ENCODE measurements at regions not wholly inside any gene's neighbourhood (a gene's known extent, or its start where the extent isn't known, plus 50 kb on each side); places are given as distances from the start of the nearest gene placed in this dataset.

DNA sequence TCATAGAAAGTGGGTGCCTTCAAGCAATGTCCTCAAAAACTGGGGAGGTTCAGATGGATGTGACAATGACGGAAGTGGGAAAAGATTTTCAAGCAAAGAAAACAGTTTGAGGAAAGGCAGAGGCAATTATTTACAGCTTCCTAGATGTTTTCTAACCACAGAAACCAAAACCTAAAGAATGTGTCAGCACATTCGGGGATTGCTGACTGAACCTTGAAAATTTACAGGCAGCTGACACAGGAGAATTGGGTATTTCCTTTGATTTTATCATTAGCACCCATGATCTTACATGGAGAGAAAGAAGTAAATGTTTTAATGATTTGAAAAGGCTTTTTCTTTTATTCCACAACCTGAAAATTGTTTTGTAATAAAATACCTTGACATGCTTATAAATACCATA is 369.0 kb downstream of the ACTL7B start:
- Histone ChIP-seq H3K4me1 (ENCODE audit: control insufficient read depth, insufficient read depth, low read depth, low read length) (peaks cover 7% of the 10 kb centered on the region), H3K27ac (ENCODE audit: low read length, poor library complexity, severe bottlenecking) (no peak overlapping the region), H3K9ac (ENCODE audit: low read length) (no peak overlapping the region), H3K9me3 (ENCODE audit: control insufficient read depth, low read length) (no peaks in the 10 kb centered on the region), H2BK12ac (ENCODE audit: low read length in 2 of 2) (no peak overlapping the region), H4K8ac (ENCODE audit: low read length) (no peak overlapping the region), H3K4me2 (ENCODE audit: low read length, poor library complexity, severe bottlenecking) (no peak overlapping the region), H2AK5ac (ENCODE audit: low read length, severe bottlenecking) (no peak overlapping the region), H2BK120ac (ENCODE audit: low read depth, low read length) (no peak overlapping the region), H2BK15ac (ENCODE audit: low read depth, poor library complexity, severe bottlenecking) (no peak overlapping the region), H3K36me3 (ENCODE audit: control insufficient read depth in 1 of 2, insufficient read depth in 2 of 2, low read depth in 1 of 2, low read length in 2 of 2) (no peaks in the 10 kb centered on the region), H3K4me3 (ENCODE audit: insufficient read depth in 1 of 2, low read depth in 1 of 2, low read length in 2 of 2) (no peak overlapping the region), H4K91ac (ENCODE audit: low read length) (no peak overlapping the region), H3K27me3 (ENCODE audit: control insufficient read depth in 1 of 2, insufficient read depth in 1 of 2, low read length in 2 of 2) (no peaks in the 10 kb centered on the region), H3K79me1 (replicated peaks; ENCODE audit: low read length, poor library complexity, severe bottlenecking) (no peaks in the 10 kb centered on the region), H3K4ac (ENCODE audit: low read depth in 1 of 2, low read length in 2 of 2) (no peak overlapping the region), H3K14ac (ENCODE audit: low read length in 2 of 2) (no peak overlapping the region), H3K23ac (ENCODE audit: low read length in 2 of 2) (no peak overlapping the region), H3K18ac (ENCODE audit: low read depth in 1 of 2, low read length in 2 of 2) (no peak overlapping the region), H2BK5ac (ENCODE audit: low read depth, low read length, poor library complexity, severe bottlenecking) (no peak overlapping the region), H2AFZ (ENCODE audit: low read depth, low read length) (no peak overlapping the region)
- DNase-seq = peak; percentile 77
- 0% methylated on average over 1 of the region's 2 CpGs for WGBS

DNA sequence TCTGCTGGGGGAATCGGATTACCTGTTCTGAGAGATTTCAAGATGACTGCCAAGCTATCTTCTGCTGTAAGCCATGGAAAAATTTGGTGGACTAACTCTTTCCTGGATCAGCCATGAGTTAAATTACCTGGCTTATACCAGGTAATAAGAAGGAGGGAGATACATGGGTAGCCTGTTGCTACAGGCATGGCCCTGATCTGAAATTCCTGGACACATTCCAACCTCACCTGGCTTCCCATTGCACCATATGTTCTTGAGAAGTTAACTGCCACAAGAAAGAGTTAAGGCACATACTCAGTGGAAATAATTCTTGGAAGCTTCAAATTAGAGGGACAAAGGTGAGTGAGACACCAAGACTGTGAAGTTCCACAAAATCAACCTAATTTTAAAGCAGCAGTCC is 371.3 kb downstream of the ACTL7B start:
- Histone ChIP-seq H3K14ac (ENCODE audit: low read length in 2 of 2) (no peak overlapping the region), H3K4me1 (ENCODE audit: control insufficient read depth, insufficient read depth, low read depth, low read length) (peaks cover 7% of the 10 kb centered on the region), H3K79me1 (replicated peaks; ENCODE audit: low read length, poor library complexity, severe bottlenecking) (no peaks in the 10 kb centered on the region), H3K18ac (ENCODE audit: low read depth in 1 of 2, low read length in 2 of 2) (no peak overlapping the region), H3K27ac (ENCODE audit: low read length, poor library complexity, severe bottlenecking) (no peak overlapping the region), H4K91ac (ENCODE audit: low read length) (no peak overlapping the region), H3K36me3 (ENCODE audit: control insufficient read depth in 1 of 2, insufficient read depth in 2 of 2, low read depth in 1 of 2, low read length in 2 of 2) (no peaks in the 10 kb centered on the region), H2AFZ (ENCODE audit: low read depth, low read length) (no peak overlapping the region), H2BK5ac (ENCODE audit: low read depth, low read length, poor library complexity, severe bottlenecking) (no peak overlapping the region), H3K4ac (ENCODE audit: low read depth in 1 of 2, low read length in 2 of 2) (no peak overlapping the region), H4K8ac (ENCODE audit: low read length) (no peak overlapping the region), H3K27me3 (ENCODE audit: control insufficient read depth in 1 of 2, insufficient read depth in 1 of 2, low read length in 2 of 2) (no peaks in the 10 kb centered on the region), H2BK15ac (ENCODE audit: low read depth, poor library complexity, severe bottlenecking) (peak overlapping the region; percentile 64), H3K9ac (ENCODE audit: low read length) (no peak overlapping the region), H2AK5ac (ENCODE audit: low read length, severe bottlenecking) (no peak overlapping the region), H3K4me2 (ENCODE audit: low read length, poor library complexity, severe bottlenecking) (no peak overlapping the region), H2BK120ac (ENCODE audit: low read depth, low read length) (no peak overlapping the region), H3K9me3 (ENCODE audit: control insufficient read depth, low read length) (no peaks in the 10 kb centered on the region), H3K23ac (ENCODE audit: low read length in 2 of 2) (no peak overlapping the region), H3K4me3 (ENCODE audit: insufficient read depth in 1 of 2, low read depth in 1 of 2, low read length in 2 of 2) (no peak overlapping the region), H2BK12ac (ENCODE audit: low read length in 2 of 2) (no peak overlapping the region)
- WGBS = no CpG with 5 or more reads among the region's 1 CpG
- no peak for DNase-seq

- DNase-seq = no peak
- Histone ChIP-seq H3K79me1 (replicated peaks; ENCODE audit: low read length, poor library complexity, severe bottlenecking) (no peaks in the 10 kb centered on the region), H3K23ac (ENCODE audit: low read length in 2 of 2) (no peak overlapping the region), H3K4me1 (ENCODE audit: control insufficient read depth, insufficient read depth, low read depth, low read length) (peaks cover 9% of the 10 kb centered on the region), H2BK15ac (ENCODE audit: low read depth, poor library complexity, severe bottlenecking) (peak overlapping the region; percentile 57), H3K4ac (ENCODE audit: low read depth in 1 of 2, low read length in 2 of 2) (peak overlapping the region in 1 of 2 experiments; percentile 47), H3K18ac (ENCODE audit: low read depth in 1 of 2, low read length in 2 of 2) (peak overlapping the region in 1 of 2 experiments; percentile 55), H3K27ac (ENCODE audit: low read length, poor library complexity, severe bottlenecking) (no peak overlapping the region), H2BK12ac (ENCODE audit: low read length in 2 of 2) (peak overlapping the region; percentile 14 to 93), H3K27me3 (ENCODE audit: control insufficient read depth in 1 of 2, insufficient read depth in 1 of 2, low read length in 2 of 2) (no peaks in the 10 kb centered on the region), H3K9me3 (ENCODE audit: control insufficient read depth, low read length) (no peaks in the 10 kb centered on the region), H4K91ac (ENCODE audit: low read length) (no peak overlapping the region), H3K14ac (ENCODE audit: low read length in 2 of 2) (peak overlapping the region in 1 of 2 experiments; percentile 79), H3K36me3 (ENCODE audit: control insufficient read depth in 1 of 2, insufficient read depth in 2 of 2, low read depth in 1 of 2, low read length in 2 of 2) (no peaks in the 10 kb centered on the region), H2AFZ (ENCODE audit: low read depth, low read length) (no peak overlapping the region), H3K9ac (ENCODE audit: low read length) (no peak overlapping the region), H2AK5ac (ENCODE audit: low read length, severe bottlenecking) (no peak overlapping the region), H4K8ac (ENCODE audit: low read length) (peak overlapping the region; percentile 1), H3K4me2 (ENCODE audit: low read length, poor library complexity, severe bottlenecking) (no peak overlapping the region), H3K4me3 (ENCODE audit: insufficient read depth in 1 of 2, low read depth in 1 of 2, low read length in 2 of 2) (no peak overlapping the region), H2BK120ac (ENCODE audit: low read depth, low read length) (no peak overlapping the region), H2BK5ac (ENCODE audit: low read depth, low read length, poor library complexity, severe bottlenecking) (no peak overlapping the region)
- 100% methylated on average over 2 of the region's 2 CpGs for WGBS
Observed at GRCh38 chr9:108483676-108484075, 372.1 kb downstream of the ACTL7B start.

DNA sequence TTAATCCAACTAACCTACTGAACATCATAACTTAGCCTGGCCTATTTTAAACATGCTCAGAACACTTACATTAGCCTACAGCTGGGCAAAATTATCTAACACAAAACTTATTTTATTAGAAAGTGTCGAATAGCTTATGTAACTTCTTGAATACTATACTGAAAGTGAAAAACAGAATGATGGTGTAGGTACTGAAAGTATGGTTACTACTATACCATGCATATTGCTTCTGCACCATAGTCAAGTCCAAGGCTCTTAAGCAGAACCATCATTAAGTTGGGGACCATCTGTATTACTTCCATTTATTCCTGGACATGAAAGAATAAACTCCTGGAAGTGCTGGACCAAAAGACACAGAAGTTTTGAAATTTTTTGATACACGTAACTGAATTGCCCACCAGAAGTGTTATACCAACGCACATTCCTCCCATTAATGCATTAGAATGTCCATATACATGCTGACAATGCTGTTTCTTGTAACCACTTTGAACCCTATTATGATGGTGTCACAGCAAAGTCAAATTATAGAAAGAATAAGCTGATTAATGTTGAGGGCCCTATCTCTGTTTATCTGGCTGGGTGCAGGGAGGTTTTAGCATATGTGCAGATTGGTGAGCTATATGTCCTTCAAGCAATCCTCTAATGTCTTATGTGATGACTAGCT is 375.7 kb downstream of the ACTL7B start:
- H3K9me3 ChIP-seq (ENCODE audit: control insufficient read depth, low read length) = no peaks in the 10 kb centered on the region
- no peak overlapping the region for H3K14ac ChIP-seq (ENCODE audit: low read length in 2 of 2)
- H3K4me3 ChIP-seq (ENCODE audit: insufficient read depth in 1 of 2, low read depth in 1 of 2, low read length in 2 of 2) = no peak overlapping the region
- no peak for DNase-seq
- H3K36me3 ChIP-seq (ENCODE audit: control insufficient read depth in 1 of 2, insufficient read depth in 2 of 2, low read depth in 1 of 2, low read length in 2 of 2) = no peaks in the 10 kb centered on the region
- H2BK12ac ChIP-seq (ENCODE audit: low read length in 2 of 2) = no peak overlapping the region
- no peaks in the 10 kb centered on the region for H3K79me1 ChIP-seq (replicated peaks; ENCODE audit: low read length, poor library complexity, severe bottlenecking)
- peak overlapping the region in 1 of 2 experiments; percentile 54 for H3K18ac ChIP-seq (ENCODE audit: low read depth in 1 of 2, low read length in 2 of 2)
- no peak overlapping the region for H3K27ac ChIP-seq (ENCODE audit: low read length, poor library complexity, severe bottlenecking)
- H2AK5ac ChIP-seq (ENCODE audit: low read length, severe bottlenecking) = no peak overlapping the region
- no peak overlapping the region for H3K9ac ChIP-seq (ENCODE audit: low read length)
- no peak overlapping the region for H2BK5ac ChIP-seq (ENCODE audit: low read depth, low read length, poor library complexity, severe bottlenecking)
- H3K27me3 ChIP-seq (ENCODE audit: control insufficient read depth in 1 of 2, insufficient read depth in 1 of 2, low read length in 2 of 2) = no peaks in the 10 kb centered on the region
- no peak overlapping the region for H2BK15ac ChIP-seq (ENCODE audit: low read depth, poor library complexity, severe bottlenecking)
- no peak overlapping the region for H2AFZ ChIP-seq (ENCODE audit: low read depth, low read length)
- H3K23ac ChIP-seq (ENCODE audit: low read length in 2 of 2) = no peak overlapping the region
- peak overlapping the region in 1 of 2 experiments; percentile 88 for H3K4ac ChIP-seq (ENCODE audit: low read depth in 1 of 2, low read length in 2 of 2)
- 100% methylated on average over 2 of the region's 3 CpGs for WGBS
- no peak overlapping the region for H3K4me2 ChIP-seq (ENCODE audit: low read length, poor library complexity, severe bottlenecking)
- H4K91ac ChIP-seq (ENCODE audit: low read length) = no peak overlapping the region
- H3K4me1 ChIP-seq (ENCODE audit: control insufficient read depth, insufficient read depth, low read depth, low read length) = peaks cover 12% of the 10 kb centered on the region
- H2BK120ac ChIP-seq (ENCODE audit: low read depth, low read length) = no peak overlapping the region
- no peak overlapping the region for H4K8ac ChIP-seq (ENCODE audit: low read length)
